ENCODE measurements at regions not wholly inside any gene's neighbourhood (a gene's known extent, or its start where the extent isn't known, plus 50 kb on each side); places are given as distances from the start of the nearest gene placed in this dataset.

- no peak for TF ChIP-seq CTCF (IDR thresholded peaks at IDR 0.05)
- no peak for TF ChIP-seq POLR2A (IDR thresholded peaks at IDR 0.05)
Measured at GRCh38 chr9:82281066-82281465, 292.5 kb downstream of the SPATA31D1 start.

Measured in suprapubic skin (tissue), 3 donors.